ENCODE measurements at regions not wholly inside any gene's neighbourhood (a gene's known extent, or its start where the extent isn't known, plus 50 kb on each side); places are given as distances from the start of the nearest gene placed in this dataset.
A peak's percentile ranks its signal among the peaks of the same experiment; 100 is the strongest.

DNA sequence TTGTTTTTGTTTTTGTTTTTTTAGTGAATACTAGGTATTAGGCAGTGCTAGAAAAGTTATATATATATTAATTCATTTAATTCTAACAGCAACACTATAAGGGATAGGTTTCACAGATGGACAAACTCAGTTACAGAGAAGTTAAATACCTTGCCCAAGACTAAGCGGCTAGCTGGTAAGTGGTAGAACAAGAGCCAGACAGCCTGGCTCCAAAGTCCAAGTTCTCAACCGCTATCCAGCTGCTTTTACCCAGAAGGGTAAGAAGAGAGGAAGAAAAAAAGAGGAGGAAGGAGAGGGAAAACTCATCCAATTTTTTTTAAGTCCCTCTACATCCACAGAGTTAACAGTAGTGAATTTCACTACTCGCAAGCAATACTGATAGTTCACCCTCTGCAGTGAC lies 217.0 kb downstream of the SPRY2 start:
- DNase-seq = no peak

DNA sequence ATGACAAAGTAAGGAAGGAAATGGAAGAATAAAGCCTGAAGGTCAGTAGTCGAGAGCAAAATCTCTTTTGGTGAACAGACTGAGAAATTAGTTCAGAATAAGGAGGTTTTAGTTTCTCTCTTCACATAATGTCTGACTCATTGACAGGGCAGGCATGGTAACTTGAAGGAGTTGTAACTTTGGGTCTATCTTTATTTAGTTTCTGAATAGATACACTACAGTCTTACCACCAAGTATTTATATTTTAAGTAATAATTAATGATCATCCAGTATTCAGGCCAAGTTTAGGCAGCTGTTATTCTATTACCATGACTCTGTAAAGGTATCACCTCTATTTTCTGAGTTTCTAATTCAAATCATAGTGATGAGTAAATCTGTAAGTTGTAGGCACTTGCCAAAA lies 219.9 kb downstream of the SPRY2 start:
- no peak for DNase-seq

DNA sequence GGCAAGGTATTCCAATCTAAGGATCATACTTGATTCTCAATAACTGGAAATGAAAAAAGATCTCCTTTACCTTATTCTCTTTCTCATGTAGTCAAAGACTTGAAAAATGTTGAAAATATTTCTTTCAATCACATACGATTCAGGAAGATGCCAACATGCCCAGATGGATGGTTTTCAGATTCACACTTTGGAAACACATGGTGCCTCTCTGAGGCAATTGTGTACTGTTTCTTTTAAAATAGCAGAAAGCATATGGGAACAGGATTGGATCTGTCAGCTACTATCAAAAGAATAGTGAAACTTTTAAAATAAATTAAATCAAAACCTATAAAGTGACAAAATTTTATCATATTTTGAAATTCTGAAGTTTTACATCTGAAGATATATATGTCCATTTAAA lies 222.4 kb downstream of the SPRY2 start:
- DNase-seq = no peak

DNA sequence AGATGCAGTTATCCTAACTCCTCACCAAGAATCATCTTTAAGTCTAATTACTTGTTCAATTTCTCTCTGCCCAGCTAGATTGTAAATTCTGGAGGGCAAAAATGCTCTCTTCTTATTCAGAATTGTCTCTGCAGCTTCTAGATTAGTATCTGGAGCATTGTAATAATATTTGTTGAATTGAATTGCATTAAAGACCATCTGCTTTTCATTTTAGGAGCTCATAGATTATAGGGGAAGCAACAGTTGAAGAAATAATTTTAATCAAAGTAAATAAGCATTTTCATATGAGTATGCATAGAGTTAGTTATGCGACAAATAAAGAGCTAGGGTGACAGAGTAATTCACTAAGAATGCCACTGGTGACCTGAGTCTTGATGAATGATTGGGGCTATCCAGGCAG lies 222.8 kb downstream of the SPRY2 start:
- no peak for DNase-seq

DNA sequence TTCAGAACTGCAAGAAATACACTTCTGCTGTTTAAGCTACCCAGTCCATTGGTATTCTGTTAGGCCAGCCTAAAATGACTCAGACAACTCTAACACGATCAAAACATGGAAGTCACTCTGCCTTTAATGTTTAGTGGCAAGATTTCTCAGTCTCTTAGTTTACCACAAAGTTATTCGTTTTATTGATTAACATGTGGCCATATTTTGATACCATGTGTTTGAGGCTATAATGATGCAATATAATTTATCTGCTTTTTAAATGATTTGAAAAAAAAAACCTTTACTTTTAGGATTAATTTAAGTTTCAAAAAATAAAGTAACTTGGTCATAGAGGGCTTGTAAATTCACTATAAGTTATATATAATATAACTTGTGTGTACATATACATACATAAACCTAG lies 223.4 kb downstream of the SPRY2 start:
- no peak for DNase-seq

DNA sequence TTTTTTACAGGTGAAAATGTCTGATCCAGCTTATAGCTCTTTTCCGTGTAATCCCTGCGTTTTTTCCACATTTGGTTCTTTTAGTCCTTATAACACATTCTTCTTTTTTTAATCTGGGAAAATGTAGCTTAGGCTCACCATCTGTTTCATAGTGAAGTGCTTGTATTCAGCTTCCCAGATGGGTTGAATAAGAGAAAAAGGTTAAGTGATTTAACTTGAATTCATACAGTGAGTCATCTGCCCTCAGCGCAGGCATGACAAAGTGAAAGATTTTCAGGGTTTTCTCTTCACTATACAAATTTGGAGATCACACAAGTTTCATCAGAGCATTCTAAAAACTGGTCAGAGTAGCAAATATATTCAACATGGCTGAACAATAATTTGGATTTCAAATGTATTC lies 224.8 kb downstream of the SPRY2 start:
- DNase-seq = no peak

DNA sequence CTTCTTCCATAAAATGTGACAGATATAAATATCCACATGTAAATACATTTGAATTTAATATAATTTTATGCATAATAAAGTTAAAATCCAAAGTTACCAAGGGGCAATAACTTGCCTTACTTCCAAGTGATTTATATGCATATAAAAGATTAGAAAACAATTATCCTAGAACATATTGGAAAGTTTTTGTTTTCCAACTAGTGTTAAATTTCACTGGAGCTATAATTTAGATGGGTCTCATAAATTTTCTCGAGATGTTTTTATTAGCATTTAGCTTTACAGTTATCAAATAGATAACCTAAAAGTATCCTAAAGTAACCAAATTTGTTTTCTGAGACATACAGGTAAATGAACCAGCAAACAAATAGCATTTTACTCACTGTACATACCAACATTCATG lies 225.3 kb downstream of the SPRY2 start:
- DNase-seq = no peak

DNA sequence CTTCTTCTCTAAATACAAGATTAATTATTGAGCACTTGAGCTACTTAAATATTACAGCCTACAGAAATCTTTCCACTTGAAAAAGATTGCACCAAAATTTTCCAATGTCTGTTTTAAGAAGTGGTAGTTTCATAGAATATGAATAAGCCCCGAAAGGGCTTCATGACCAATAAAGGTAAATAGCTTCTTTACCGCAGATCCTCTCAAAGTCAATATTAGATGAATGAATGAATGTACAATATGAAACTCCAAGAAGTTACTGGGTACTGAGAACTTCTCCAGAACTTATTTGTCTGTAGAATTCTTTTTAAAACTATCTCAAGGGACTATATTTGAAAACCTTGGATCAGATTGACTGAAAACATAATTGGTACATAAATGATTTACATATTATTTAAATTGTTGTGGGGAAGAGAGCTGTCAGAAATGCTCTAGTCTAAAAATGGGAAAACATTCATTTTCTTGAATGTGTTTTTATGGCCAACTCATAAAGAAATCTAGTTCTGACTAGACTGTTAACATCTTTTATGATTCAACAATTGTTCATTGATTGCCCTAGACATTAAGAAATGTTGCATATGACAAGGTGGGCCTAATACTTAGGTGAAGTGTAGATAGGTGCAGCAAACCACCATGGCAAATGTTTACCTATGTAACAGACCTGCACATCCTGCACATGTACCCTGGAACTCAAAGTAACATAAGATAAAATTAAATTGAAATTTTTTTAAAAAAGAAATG lies 227.0 kb downstream of the SPRY2 start:
- DNase-seq = no peak

DNA sequence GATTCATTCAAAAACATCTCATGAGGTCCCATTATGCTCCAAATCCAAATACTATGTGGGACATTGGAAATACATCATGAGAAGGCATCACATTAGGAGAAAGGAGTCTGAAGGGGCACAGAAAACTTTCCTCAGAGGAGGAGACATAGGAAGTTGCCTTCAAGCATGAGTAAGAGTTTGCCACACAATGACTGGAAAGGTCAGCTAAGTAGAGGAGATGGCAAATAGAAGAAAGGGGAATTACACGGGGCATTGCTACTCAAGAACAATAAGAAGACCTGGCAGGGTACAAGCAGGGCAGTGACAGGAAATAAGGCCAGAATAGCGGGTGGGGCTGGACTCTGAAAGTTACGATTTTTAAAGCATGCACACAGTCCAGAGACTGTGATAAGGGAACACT lies 231.6 kb downstream of the SPRY2 start:
- no peak for DNase-seq

DNA sequence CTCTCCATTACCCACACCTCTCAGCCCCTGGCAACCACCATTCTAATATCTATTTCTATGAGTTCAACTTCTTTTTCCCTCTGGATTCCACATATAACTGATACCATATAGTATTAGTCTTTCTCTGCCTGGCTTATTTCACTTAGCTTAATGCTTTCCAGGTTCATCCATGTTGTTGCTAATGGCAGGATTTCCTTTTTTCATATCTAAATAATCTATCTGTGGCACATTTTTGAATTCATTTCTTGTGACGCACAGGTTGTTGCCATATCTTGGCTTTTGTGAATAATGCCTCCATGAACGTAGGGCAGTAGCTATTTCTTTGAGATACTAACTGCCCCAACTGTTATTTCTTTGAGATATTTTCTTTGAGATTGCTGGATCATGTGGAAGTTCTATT lies 235.6 kb downstream of the SPRY2 start:
- no peak for DNase-seq

DNA sequence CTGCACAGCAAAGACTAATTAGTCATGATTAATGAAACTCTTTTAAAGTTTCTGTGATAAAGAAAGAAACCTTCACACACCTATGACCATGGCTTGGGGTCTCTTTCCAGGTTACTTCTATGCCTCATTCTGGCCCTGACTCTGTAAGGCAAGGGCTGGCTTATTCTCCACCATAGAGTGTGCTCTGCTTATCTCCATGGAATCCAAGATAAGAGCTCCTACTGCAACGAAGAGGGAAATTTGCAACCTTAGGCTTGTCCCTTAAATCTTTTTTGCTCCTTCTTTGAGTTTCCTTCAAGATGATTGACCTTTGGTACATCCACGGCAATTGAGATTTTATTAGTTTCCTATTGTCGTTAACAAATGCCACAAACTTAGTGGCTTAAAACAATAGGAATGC lies 239.9 kb downstream of the SPRY2 start:
- no peak for DNase-seq

DNA sequence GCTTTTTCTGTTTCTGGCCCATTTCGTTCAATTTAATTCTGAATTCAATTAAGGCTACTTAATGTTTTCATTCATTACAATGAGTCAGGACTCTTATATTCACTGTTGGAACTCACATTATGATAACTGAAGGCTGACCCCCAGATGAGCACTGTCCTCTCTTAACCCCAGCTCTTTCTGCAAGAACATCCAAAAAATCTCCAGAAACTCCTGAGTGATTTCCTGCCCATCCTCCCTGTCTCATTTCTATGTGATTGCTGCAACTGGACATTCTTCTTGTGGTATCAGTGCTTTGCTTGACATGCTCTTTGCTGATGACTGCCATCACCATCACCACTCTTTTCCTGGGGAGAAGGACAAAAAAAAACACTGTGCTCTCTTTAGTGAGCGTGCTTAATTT lies 240.3 kb downstream of the SPRY2 start:
- no peak for DNase-seq

DNA sequence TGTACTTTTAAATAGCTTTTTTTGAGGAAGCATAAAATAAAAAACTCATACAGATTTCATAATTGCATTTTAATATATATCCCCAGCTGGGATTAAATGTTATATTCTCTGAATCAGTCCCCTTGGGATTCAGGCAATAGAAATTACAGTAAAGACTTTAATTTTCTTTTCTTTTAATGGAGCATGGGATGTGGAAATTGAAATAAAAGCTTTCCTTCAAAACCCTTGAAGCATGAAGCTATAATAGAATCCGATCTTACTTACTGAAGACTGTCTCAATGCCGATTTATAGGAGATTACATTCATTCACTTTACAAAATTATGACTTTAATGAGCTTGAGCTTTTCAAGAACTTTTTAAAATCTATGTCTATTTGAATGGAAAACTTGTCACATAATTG lies 243.4 kb downstream of the SPRY2 start:
- no peak for DNase-seq

DNA sequence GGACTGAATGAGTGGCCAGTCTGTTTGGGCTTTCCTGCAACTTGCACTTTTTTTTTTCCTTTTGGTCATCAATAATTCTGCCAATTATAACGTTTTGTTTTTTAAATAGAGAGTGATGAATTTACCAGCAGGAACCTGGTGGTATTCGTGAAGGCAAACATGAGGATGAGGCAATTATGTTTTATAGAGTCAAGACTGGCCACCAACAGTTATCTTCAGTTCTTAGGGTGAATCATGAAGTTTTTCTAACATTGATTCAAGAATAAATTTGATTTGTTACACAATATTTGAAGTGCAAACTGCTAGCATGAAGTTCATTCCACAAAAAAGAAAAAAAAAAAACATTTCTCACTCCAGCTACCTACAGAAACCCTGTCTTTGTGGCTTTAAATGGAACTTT lies 244.5 kb downstream of the SPRY2 start:
- DNase-seq = no peak

DNA sequence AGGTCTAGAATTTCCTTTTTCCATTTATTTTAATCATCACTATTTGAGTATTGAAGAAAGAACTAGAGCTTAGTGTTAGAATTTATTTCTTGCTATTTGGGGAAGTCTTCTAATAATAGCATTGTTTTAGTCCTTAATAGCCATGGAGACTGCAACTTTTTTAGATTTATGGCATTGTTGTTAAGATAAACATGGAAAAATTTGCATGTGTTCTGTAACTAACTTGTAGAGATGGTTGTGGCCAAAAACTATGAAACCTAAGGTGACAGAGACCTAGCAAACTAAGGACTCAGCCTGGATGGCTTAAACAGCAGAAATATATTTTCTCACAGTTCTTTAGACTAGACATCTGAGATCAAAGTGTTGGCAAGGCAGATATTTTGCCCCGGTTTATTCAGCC lies 246.4 kb downstream of the SPRY2 start:
- no peak for DNase-seq

DNA sequence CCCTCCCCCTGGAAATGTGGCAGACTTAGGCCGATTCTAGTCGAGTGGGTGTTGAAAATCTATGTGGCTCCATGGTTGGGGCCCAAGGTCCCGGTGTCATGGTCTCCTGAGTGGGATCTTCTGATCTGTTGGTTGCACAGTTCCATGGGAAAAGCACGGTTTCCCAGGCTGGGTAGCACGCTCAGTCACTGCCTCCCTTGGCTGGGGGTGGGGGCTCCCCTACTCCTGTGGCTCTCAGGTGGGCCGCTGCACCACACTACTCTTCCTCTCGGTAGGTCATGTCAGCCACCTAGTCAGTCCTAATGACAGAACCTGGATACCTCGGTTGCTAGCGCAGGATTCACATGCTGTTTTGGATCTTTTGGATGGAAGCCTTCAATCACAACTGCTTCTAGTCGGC lies 247.0 kb downstream of the SPRY2 start:
- DNase-seq = no peak

DNA sequence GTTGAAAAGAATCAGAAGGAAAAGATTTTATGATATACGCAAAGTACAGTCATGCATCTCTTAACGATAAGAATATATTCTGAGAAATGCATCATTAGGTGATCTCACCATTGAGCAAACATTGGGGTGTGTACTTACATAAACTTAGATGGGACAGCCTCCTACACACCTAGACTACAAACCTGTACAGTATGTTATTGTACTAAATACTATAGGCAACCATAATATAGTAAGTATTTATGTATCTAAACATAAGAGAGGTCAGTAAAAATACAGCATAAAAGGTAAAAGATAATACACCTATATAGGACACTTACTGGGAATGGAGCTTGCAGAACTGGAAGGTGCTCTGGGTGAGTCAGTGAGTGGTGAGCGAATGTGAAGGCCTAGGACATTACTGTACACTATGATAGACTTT lies 254.6 kb downstream of the SPRY2 start:
- peak; percentile 17 for DNase-seq

DNA sequence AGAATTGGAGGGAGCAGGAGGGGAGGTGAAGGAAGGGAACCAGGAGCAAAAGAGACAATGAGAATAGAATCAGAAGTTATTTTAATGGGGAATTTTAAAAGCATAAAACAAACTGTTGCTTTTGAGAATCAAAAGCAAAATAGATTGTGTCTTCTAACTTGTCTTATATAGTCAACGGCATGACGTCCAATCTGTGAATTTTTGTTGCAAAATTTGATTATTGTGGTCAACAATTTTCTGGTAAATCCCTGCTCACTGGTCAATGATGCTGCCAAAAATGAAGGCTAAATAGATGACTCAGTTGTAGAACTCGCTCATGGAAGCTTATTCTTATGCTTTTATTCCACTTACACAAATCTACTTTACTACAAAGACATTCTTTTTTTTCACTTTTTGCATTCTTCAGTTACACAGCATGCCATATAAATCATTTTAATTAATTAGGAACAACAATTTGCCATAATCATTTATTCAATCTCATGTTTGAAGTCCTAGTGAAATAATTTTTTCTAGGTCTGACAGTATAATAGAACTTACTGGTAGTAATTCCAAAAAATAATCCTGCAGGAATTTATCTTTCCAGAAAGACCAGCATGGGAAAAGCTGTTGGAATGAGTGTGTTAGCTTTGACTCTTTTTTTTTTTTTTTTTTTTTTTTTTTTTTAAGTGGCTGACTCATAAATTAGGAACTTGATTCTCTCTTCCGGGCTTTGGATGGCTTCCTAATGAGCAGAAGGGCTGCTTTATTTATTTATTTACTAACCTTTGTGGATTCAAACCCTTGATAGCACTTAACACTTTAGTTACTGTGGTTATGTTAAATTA lies 256.9 kb downstream of the SPRY2 start:
- DNase-seq = peak; percentile 91

DNA sequence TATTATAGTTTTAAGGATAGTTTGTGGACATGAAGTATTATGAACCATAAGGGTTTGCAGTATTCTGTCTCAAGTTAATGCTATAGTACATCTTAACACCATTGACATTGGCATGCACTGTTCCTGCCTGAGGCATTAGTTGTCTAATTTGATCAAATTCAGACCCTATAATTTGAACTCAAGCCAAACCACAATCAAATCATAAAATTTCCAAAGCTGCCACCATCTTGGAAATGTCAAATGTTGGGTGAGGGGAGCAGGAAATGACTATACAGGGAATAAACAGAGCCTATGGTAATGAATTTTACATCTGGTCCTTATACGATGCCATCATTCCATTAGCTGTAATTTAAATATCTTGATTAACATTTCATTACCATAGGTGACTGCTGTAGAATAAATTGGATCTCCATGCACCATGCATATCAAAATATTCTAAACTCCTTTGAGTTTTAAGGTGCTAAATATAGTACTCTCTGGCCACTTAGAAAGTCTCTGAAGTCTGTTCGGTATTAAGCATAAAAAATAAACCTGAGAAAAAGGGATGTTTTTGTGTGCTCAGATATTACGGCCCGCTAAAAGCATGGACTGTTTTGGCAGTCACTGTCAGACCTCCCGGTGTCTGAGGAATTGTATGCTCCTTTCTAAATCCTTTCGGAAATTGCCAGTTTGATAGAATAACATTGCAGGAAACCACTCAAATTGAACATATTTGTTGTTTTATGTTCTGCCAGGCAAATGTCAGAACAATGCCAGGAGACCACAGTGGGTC lies 257.7 kb downstream of the SPRY2 start:
- DNase-seq = no peak

DNA sequence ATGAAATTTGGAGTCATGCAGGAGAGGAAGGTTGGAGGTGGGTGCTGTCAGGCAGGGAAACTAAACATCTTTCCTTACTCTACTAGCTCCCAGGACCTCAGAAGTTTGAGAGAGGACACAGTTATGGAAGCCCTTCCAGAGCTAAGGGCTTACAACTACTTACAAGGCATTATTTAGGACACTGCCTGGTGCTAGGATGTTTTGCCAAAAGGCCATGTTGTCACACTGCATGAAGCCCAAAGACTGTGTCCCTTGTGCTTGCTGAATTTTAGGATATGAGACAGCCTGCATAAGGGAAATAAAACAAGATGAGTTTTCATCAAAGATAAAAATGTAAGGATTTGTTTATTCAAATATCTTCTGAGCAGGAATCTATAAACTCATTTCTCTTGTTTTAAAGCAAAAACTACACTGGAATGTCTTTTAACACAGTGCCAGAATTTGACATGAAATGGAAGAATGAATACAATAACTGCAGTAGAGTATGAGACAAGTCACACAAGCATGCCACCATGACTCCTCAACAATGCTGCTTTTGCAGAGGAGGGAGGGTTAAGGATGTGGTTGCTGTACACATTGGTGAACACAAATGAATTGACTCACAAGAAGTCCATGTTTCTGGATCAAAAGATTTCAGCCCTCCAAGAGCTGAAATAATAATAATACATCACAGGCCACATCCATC lies 258.4 kb downstream of the SPRY2 start:
- no peak for DNase-seq

DNA sequence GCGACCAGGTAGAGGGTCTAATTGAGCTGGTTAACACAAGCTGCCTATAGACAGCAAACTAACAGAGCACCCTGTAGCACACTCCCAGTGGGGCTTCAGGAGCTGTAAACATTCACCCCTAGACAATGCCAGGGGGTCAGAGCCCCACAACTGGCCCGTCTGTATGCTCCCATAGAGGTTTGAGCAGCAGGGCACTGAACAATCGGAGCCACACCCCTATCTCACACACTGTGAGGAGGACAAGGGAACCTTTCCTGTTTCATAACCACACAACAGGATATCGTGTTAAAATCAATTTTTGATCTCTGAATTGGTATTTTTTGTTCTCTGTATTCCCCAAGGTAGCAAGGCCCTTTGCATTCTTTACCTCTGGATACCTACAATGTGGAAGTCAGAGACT lies 266.1 kb downstream of the SPRY2 start:
- DNase-seq = no peak

DNA sequence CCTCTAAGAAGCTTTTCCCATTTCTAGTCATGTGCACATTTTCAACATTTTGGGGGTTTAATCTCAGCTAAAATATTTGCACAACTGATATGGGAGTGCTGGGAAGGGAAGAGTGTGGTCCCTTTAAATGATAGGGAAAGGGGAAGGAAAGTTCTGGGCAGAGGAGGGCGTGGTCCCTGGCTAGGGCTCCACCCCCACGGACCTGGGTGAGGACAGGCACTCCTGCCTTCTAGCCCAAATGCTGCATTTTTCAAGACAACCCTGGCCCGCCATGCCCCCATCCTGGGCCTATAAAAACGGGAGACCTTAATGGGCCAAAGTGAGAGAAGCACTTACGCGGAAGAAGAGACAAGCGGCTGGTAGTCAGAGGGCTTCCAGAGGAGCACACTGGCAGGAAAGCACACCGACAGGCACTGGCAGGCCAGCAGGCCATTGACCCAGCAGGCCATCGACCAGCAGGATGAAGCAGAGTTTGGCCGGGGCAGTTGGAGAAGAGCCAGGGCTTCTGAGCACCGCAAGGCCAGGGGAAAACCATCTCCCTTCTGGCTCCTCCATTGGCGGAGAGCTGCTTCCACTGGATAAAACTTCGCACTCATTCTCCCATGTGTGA lies 266.7 kb downstream of the SPRY2 start:
- DNase-seq = no peak

DNA sequence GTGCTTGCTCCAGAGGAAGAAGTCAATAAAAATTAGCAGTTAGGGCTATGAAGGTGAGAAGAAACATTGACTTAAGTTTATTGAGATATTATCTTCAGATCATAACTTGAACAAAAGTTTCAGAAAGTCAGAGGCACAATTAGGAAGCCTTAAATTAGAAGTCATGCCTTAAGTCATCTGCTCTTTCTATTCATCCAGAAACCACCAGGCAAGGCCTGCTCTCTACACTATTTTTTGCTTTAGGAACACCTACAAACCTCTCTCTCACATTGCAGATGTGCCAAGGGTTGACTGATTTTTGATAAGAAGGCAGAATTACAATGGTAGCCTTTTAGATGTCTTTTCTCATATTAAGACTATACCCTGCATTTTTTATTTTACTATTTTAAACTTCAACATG lies 268.7 kb downstream of the SPRY2 start:
- DNase-seq = no peak
